GM23248 (cell line): ENCODE measurements at regions not wholly inside any gene's neighbourhood (a gene's known extent, or its start where the extent isn't known, plus 50 kb on each side); places are given as distances from the start of the nearest gene placed in this dataset.

Experiments used
- EZH2 ChIP-seq: fragments of 200-600 bp; sonication (generic); IDR thresholded peaks from 2 replicates; pipeline ENCODE4 v1.6.1; 2018; ENCODE audit warnings: antibody characterized with exemption, mild to moderate bottlenecking; ENCODE audit not compliant: insufficient read depth, poor library complexity, severe bottlenecking
- EZH2phosphoT487 ChIP-seq: fragments of 200-600 bp; sonication (generic); IDR thresholded peaks from 2 replicates; pipeline ENCODE4 v1.6.1; 2018; ENCODE audit warnings: antibody characterized with exemption, moderate library complexity, mild to moderate bottlenecking, low read depth; ENCODE audit not compliant: insufficient read depth

GRCh38 chr12:78617683-78618082 is 246.9 kb upstream of the SYT1 start:
- TF ChIP-seq EZH2 (no peak), EZH2phosphoT487 (no peak)
